ENCODE measurements at regions not wholly inside any gene's neighbourhood (a gene's known extent, or its start where the extent isn't known, plus 50 kb on each side); places are given as distances from the start of the nearest gene placed in this dataset.

DNA sequence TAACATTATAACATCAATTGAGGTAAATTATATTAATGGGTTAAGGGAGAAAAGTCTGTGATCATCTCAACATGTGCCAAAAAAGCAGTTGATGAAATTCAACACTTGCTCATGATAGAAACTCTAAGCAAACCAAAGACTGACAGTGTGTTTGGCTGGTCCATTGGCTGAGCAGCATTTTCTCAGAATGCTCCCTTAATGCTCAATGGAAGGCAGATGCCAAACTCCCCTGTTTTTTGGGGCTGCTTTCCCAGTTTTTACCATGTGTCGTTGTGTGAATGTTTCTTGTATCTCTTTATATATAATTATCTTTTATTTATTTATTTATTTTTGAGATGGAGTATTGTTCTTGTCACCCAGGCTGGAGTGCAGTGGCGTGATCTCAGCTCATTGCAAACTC lies 114.7 kb downstream of the SEC23IP start:
- intact Hi-C loops (cut with micrococcal nuclease): no loop called here
- TF ChIP-seq, protein P1, sequence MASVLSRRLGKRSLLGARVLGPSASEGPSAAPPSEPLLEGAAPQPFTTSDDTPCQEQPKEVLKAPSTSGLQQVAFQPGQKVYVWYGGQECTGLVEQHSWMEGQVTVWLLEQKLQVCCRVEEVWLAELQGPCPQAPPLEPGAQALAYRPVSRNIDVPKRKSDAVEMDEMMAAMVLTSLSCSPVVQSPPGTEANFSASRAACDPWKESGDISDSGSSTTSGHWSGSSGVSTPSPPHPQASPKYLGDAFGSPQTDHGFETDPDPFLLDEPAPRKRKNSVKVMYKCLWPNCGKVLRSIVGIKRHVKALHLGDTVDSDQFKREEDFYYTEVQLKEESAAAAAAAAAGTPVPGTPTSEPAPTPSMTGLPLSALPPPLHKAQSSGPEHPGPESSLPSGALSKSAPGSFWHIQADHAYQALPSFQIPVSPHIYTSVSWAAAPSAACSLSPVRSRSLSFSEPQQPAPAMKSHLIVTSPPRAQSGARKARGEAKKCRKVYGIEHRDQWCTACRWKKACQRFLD (CRISPR knock-in tag; IDR thresholded peaks at IDR 0.05): no peak
- TF ChIP-seq PHB2 (IDR thresholded peaks at IDR 0.05; ENCODE audit: low read depth) (no peak), MED1 (CRISPR knock-in tag; IDR thresholded peaks at IDR 0.05; ENCODE audit: borderline replicate concordance) (no peak), CHD1 (IDR thresholded peaks at IDR 0.05; ENCODE audit: low read length) (no peak), ZNF217 (CRISPR knock-in tag; IDR thresholded peaks at IDR 0.05) (no peak), TAL1 (IDR thresholded peaks at IDR 0.05) (no peak), HDAC1 (IDR thresholded peaks at IDR 0.05) (no peak), TAF15 (IDR thresholded peaks at IDR 0.05; ENCODE audit: low read depth, low read length) (no peak), POLR3A (IDR thresholded peaks at IDR 0.05; ENCODE audit: borderline replicate concordance, extremely low read depth, insufficient read depth, insufficient read length) (no peak), ZC3H8 (IDR thresholded peaks at IDR 0.05) (no peak), RFX7 (CRISPR knock-in tag; IDR thresholded peaks at IDR 0.05) (no peak), RBM17 (IDR thresholded peaks at IDR 0.05; ENCODE audit: borderline replicate concordance, low read depth, low read length) (no peak)
- TF ChIP-seq, protein P2, sequence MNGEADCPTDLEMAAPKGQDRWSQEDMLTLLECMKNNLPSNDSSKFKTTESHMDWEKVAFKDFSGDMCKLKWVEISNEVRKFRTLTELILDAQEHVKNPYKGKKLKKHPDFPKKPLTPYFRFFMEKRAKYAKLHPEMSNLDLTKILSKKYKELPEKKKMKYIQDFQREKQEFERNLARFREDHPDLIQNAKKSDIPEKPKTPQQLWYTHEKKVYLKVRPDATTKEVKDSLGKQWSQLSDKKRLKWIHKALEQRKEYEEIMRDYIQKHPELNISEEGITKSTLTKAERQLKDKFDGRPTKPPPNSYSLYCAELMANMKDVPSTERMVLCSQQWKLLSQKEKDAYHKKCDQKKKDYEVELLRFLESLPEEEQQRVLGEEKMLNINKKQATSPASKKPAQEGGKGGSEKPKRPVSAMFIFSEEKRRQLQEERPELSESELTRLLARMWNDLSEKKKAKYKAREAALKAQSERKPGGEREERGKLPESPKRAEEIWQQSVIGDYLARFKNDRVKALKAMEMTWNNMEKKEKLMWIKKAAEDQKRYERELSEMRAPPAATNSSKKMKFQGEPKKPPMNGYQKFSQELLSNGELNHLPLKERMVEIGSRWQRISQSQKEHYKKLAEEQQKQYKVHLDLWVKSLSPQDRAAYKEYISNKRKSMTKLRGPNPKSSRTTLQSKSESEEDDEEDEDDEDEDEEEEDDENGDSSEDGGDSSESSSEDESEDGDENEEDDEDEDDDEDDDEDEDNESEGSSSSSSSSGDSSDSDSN (IDR thresholded peaks at IDR 0.05; ENCODE audit: borderline replicate concordance in 1 of 2, low read depth in 2 of 2, low read length in 2 of 2): no peak
- TF ChIP-seq, protein P3, sequence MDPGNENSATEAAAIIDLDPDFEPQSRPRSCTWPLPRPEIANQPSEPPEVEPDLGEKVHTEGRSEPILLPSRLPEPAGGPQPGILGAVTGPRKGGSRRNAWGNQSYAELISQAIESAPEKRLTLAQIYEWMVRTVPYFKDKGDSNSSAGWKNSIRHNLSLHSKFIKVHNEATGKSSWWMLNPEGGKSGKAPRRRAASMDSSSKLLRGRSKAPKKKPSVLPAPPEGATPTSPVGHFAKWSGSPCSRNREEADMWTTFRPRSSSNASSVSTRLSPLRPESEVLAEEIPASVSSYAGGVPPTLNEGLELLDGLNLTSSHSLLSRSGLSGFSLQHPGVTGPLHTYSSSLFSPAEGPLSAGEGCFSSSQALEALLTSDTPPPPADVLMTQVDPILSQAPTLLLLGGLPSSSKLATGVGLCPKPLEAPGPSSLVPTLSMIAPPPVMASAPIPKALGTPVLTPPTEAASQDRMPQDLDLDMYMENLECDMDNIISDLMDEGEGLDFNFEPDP (CRISPR knock-in tag; IDR thresholded peaks at IDR 0.05): no peak
- TF ChIP-seq, protein P4, sequence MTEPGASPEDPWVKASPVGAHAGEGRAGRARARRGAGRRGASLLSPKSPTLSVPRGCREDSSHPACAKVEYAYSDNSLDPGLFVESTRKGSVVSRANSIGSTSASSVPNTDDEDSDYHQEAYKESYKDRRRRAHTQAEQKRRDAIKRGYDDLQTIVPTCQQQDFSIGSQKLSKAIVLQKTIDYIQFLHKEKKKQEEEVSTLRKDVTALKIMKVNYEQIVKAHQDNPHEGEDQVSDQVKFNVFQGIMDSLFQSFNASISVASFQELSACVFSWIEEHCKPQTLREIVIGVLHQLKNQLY (CRISPR knock-in tag; conservative IDR thresholded peaks at IDR 0.05): no peak
- TF ChIP-seq, protein P5, sequence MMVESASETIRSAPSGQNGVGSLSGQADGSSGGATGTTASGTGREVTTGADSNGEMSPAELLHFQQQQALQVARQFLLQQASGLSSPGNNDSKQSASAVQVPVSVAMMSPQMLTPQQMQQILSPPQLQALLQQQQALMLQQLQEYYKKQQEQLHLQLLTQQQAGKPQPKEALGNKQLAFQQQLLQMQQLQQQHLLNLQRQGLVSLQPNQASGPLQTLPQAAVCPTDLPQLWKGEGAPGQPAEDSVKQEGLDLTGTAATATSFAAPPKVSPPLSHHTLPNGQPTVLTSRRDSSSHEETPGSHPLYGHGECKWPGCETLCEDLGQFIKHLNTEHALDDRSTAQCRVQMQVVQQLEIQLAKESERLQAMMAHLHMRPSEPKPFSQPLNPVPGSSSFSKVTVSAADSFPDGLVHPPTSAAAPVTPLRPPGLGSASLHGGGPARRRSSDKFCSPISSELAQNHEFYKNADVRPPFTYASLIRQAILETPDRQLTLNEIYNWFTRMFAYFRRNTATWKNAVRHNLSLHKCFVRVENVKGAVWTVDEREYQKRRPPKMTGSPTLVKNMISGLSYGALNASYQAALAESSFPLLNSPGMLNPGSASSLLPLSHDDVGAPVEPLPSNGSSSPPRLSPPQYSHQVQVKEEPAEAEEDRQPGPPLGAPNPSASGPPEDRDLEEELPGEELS (CRISPR knock-in tag; IDR thresholded peaks at IDR 0.05; ENCODE audit: borderline replicate concordance): no peak
- FAIRE-seq (no peak), DNase-seq (ENCODE audit: extremely low read depth in 1 of 4, low spot score in 3 of 4) (no peak), ATAC-seq (no peak)
- ChIA-PET CTCF (ENCODE audit: low intra/inter-chr PET ratio) (no interaction called here), POLR2A (no interaction called here)
- Histone ChIP-seq H3K79me2 (ENCODE audit: control insufficient read depth, insufficient read depth, low read length) (no peaks in the 10 kb centered on the region), H3K27me3 (ENCODE audit: control insufficient read depth in 2 of 2, insufficient read depth in 2 of 2, low read length in 2 of 2) (peaks cover 0 to 10% of the 10 kb centered on the region in 2 experiments; a peak in 2 of 5 replicates), H3K9ac (ENCODE audit: insufficient read depth in 1 of 2, low read depth in 2 of 2, low read length in 2 of 2) (no peak overlapping the region), H3K9me1 (ENCODE audit: control insufficient read depth, insufficient read depth, low read length) (no peaks in the 10 kb centered on the region), H2AFZ (ENCODE audit: low read depth, low read length) (no peak overlapping the region), H3K27ac (ENCODE audit: extremely low read depth, low read depth, low read length) (no peak overlapping the region), H3K36me3 (ENCODE audit: control insufficient read depth, insufficient read depth, low read length) (no peaks in the 10 kb centered on the region), H3K9me3 (replicated peaks; ENCODE audit: control insufficient read depth, insufficient read depth, low read depth, low read length) (no peaks in the 10 kb centered on the region), H3K4me3 (no peak overlapping the region), H3K4me2 (ENCODE audit: insufficient read depth, low read length) (no peak overlapping the region), H3K4me1 (replicated peaks in 1 of 2; ENCODE audit: control insufficient read depth in 2 of 2, insufficient read depth in 2 of 2, low read length in 2 of 2) (peaks cover 0 to 6% of the 10 kb centered on the region in 2 experiments; a peak in 1 of 5 replicates), H4K20me1 (replicated peaks; ENCODE audit: control insufficient read depth, insufficient read depth, low read length) (no peaks in the 10 kb centered on the region)
- in situ Hi-C loops (cut with MboI): no loop called here
- 0% methylated on average over 2 of the region's 2 CpGs for WGBS (ENCODE audit: insufficient coverage, low coverage, missing lambda C conversion rate)
- BruUV-seq (replicated peaks): no TSS peak
